WTC11 (cell line): ENCODE measurements at regions not wholly inside any gene's neighbourhood (a gene's known extent, or its start where the extent isn't known, plus 50 kb on each side); places are given as distances from the start of the nearest gene placed in this dataset.

ENCODE experiments used
- ATAC-seq: fragments of 200-7000 bp; cut with Tn5 transposase; 2 replicates; pipeline ENCODE4 v1.10.0; 2021; ENCODE audit warnings: mild to moderate bottlenecking, moderate library complexity
- CTCF ChIA-PET: fragments of 300-600 bp; sonication (Branson Sonifier 250); formaldehyde crosslinking; loops from one replicate; lab custom pipeline; 2021; ENCODE audit warnings: antibody characterized with exemption; lab: Charles Lee
- POLR2A ChIA-PET: fragments of 350-600 bp; sonication (Branson Sonifier 250); formaldehyde crosslinking; loops from one replicate; lab custom pipeline; 2021; ENCODE audit warnings: antibody characterized with exemption; lab: Charles Lee
- DNase-seq: peaks from one replicate; pipeline ENCODE4 v3.0.0; 2021; ENCODE audit warnings: low spot score
- H3K27ac Mint-ChIP-seq: 2 replicates; pipeline ENCODE4 v1.8.0; 2021; ENCODE audit warnings: mixed read lengths
- H3K27me3 Mint-ChIP-seq: 2 replicates; pipeline ENCODE4 v1.8.0; 2021; ENCODE audit warnings: low read depth, mild to moderate bottlenecking, moderate library complexity, mixed read lengths
- H3K36me3 Mint-ChIP-seq: 2 replicates; pipeline ENCODE4 v1.8.0; 2021; ENCODE audit warnings: mixed read lengths
- H3K4me1 Mint-ChIP-seq: 2 replicates; pipeline ENCODE4 v1.8.0; 2022; ENCODE audit warnings: mixed read lengths
- H3K4me3 Mint-ChIP-seq: 2 replicates; pipeline ENCODE4 v1.8.0; 2021; ENCODE audit warnings: mild to moderate bottlenecking, moderate library complexity, mixed read lengths
- H3K9me3 Mint-ChIP-seq: 2 replicates; pipeline ENCODE4 v1.8.0; 2021; ENCODE audit warnings: mixed read lengths
- AR ChIP-seq: fragments of 250-450 bp; sonication (Bioruptor Pico); IDR thresholded peaks from 2 replicates; pipeline ENCODE4 v1.9.0; 2021; ENCODE audit warnings: mild to moderate bottlenecking
- CREB1 ChIP-seq: sonication (generic); formaldehyde crosslinking; IDR thresholded peaks from 2 replicates; pipeline ENCODE4 v1.8.0; 2023; ENCODE audit warnings: mild to moderate bottlenecking, missing genetic modification reagents
- HMGXB4 ChIP-seq: sonication (generic); formaldehyde crosslinking; IDR thresholded peaks from 2 replicates; pipeline ENCODE4 v1.8.1; 2023; ENCODE audit warnings: mild to moderate bottlenecking, moderate library complexity, missing genetic modification reagents
- IRF1 ChIP-seq: sonication (generic); formaldehyde crosslinking; IDR thresholded peaks from 2 replicates; pipeline ENCODE4 v1.8.0; 2023; ENCODE audit warnings: missing genetic modification reagents
- JAZF1 ChIP-seq: fragments of 250-450 bp; sonication (Bioruptor Pico); IDR thresholded peaks from 2 replicates; pipeline ENCODE4 v1.9.0; 2021; ENCODE audit warnings: moderate library complexity, mild to moderate bottlenecking, inconsistent platforms
- PRRX2 ChIP-seq: fragments of 250-450 bp; sonication (Bioruptor Pico); IDR thresholded peaks from 2 replicates; pipeline ENCODE4 v1.8.0; 2021; ENCODE audit warnings: mild to moderate bottlenecking
- ZNF219 ChIP-seq: sonication (generic); formaldehyde crosslinking; IDR thresholded peaks from 2 replicates; pipeline ENCODE4 v1.8.0; 2023; ENCODE audit warnings: missing genetic modification reagents, mild to moderate bottlenecking, borderline replicate concordance
- ZNF263 ChIP-seq: sonication (generic); formaldehyde crosslinking; IDR thresholded peaks from 2 replicates; pipeline ENCODE4 v1.8.1; 2022; ENCODE audit warnings: low read depth, mild to moderate bottlenecking, moderate library complexity, missing genetic modification reagents
- ZNF423 ChIP-seq: fragments of 250-450 bp; sonication (Bioruptor Pico); IDR thresholded peaks from 2 replicates; pipeline ENCODE4 v2.1.2; 2022; ENCODE audit warnings: mild to moderate bottlenecking, moderate library complexity
- ZNF425 ChIP-seq: fragments of 250-450 bp; sonication (Bioruptor Pico); conservative IDR thresholded peaks from 2 replicates; pipeline ENCODE4 v1.9.0; 2021; ENCODE audit warnings: mild to moderate bottlenecking
- ZNF512 ChIP-seq: sonication (generic); formaldehyde crosslinking; IDR thresholded peaks from 2 replicates; pipeline ENCODE4 v1.8.1; 2022; ENCODE audit warnings: missing genetic modification reagents, borderline replicate concordance

- TF ChIP-seq AR (CRISPR knock-in tag) (no peak), ZNF219 (no peak), CREB1 (no peak), HMGXB4 (CRISPR knock-in tag) (no peak), ZNF263 (CRISPR knock-in tag) (no peak), PRRX2 (CRISPR knock-in tag) (no peak), ZNF423 (CRISPR knock-in tag) (no peak)
These were observed 54.8 kb upstream of the CACUL1 start (continued) for GRCh38 chr10:118809357-118810220.

GRCh38 chr10:118810796-118811505, 56.2 kb upstream of the CACUL1 start:
- ChIA-PET POLR2A (no interaction called here), CTCF (no interaction called here)
- no peaks in the 10 kb centered on the region for H3K9me3 Mint-ChIP-seq
- H3K4me3 Mint-ChIP-seq: no peak overlapping the region
- H3K27me3 Mint-ChIP-seq: no peaks in the 10 kb centered on the region; the same call in 1 of the 2 replicates
- no peaks in the 10 kb centered on the region for H3K36me3 Mint-ChIP-seq
- no peak for ATAC-seq
- peaks cover 8% of the 10 kb centered on the region; the same call in 1 of the 2 replicates for H3K4me1 Mint-ChIP-seq
- no peak overlapping the region for H3K27ac Mint-ChIP-seq
- TF ChIP-seq IRF1 (CRISPR knock-in tag) (no peak), ZNF512 (no peak), ZNF425 (CRISPR knock-in tag) (no peak), JAZF1 (no peak)
- DNase-seq: no peak
